WERI-Rb-1 (cell line): ENCODE measurements at regions not wholly inside any gene's neighbourhood (a gene's known extent, or its start where the extent isn't known, plus 50 kb on each side); places are given as distances from the start of the nearest gene placed in this dataset.

Experiments used
- DNase-seq: peaks from one replicate; pipeline ENCODE4 v3.0.0-alpha.2; 2020
- H3K27ac ChIP-seq: fragments of 250-450 bp; sonication (Bioruptor Pico); 2 replicates; pipeline ENCODE4 v1.5.1; 2020; ENCODE audit warnings: mild to moderate bottlenecking, moderate library complexity
- H3K27me3 ChIP-seq: fragments of 250-450 bp; sonication (Bioruptor Pico); 2 replicates; pipeline ENCODE4 v1.5.1; 2021; ENCODE audit warnings: mild to moderate bottlenecking, low read depth, moderate library complexity; ENCODE audit not compliant: insufficient read depth, severe bottlenecking
- H3K36me3 ChIP-seq: fragments of 250-450 bp; sonication (Bioruptor Pico); 2 replicates; pipeline ENCODE4 v1.5.1; 2020; ENCODE audit warnings: mild to moderate bottlenecking, moderate library complexity
- H3K4me3 ChIP-seq: 2 replicates; pipeline ENCODE4 v1.5.1; 2011; ENCODE audit warnings: low read depth, mild to moderate bottlenecking, control low read depth, low read length
- H3K9me3 ChIP-seq: fragments of 250-450 bp; sonication (Bioruptor Pico); 2 replicates; pipeline ENCODE4 v1.5.1; 2021; ENCODE audit warnings: mild to moderate bottlenecking, moderate library complexity; ENCODE audit not compliant: severe bottlenecking
- TF ChIP-seq, protein P1 (sequence below): IDR thresholded peaks from 2 replicates; pipeline ENCODE4 v1.5.1; 2011; ENCODE audit warnings: low read depth, mild to moderate bottlenecking, control low read depth, inconsistent platforms, low read length

DNA sequence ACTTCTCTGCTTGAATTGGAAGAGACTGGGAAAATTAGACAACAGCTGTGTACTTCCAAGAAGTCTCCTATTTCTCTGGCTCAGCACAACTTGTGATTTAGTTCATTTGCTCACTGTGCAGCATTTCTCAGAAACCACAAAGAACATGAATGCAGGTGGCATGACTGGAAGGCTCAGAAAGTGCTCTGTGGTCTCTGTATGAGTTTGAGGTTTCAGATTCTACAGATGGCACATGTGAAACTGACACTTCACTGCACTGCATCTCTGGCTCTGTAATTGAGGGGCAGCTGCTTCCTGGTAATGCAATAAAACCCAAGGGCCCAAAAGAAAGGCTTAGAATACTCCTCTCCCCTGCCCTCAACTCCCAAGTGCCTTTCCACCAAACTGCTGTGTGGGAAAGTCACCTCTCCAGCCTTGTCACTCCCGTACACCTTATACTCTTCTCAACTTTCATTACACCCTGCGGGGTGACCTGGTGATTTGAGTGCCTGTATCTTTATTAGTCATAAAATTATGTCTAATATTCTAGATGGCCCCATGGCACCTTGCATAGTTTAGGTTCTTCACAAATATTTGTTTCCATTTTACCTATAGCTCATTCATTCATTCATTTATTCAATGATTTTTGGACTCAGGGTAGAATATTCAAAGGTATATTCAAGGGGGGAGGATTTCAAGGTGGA is 82.5 kb downstream of the ESM1 start:
- no peaks in the 10 kb centered on the region for H3K36me3 ChIP-seq
- DNase-seq = no peak
- TF ChIP-seq, protein P1, sequence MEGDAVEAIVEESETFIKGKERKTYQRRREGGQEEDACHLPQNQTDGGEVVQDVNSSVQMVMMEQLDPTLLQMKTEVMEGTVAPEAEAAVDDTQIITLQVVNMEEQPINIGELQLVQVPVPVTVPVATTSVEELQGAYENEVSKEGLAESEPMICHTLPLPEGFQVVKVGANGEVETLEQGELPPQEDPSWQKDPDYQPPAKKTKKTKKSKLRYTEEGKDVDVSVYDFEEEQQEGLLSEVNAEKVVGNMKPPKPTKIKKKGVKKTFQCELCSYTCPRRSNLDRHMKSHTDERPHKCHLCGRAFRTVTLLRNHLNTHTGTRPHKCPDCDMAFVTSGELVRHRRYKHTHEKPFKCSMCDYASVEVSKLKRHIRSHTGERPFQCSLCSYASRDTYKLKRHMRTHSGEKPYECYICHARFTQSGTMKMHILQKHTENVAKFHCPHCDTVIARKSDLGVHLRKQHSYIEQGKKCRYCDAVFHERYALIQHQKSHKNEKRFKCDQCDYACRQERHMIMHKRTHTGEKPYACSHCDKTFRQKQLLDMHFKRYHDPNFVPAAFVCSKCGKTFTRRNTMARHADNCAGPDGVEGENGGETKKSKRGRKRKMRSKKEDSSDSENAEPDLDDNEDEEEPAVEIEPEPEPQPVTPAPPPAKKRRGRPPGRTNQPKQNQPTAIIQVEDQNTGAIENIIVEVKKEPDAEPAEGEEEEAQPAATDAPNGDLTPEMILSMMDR = no peak
- no peak overlapping the region for H3K27ac ChIP-seq
- H3K4me3 ChIP-seq = no peak overlapping the region
- peaks cover 15% of the 10 kb centered on the region for H3K27me3 ChIP-seq
- no peaks in the 10 kb centered on the region for H3K9me3 ChIP-seq

GRCh38 chr5:54900984-54901725 is 84.2 kb downstream of the ESM1 start:
- Histone ChIP-seq H3K27me3 (peaks cover under 1% of the 10 kb centered on the region), H3K4me3 (no peak overlapping the region), H3K9me3 (no peaks in the 10 kb centered on the region), H3K27ac (no peak overlapping the region), H3K36me3 (no peaks in the 10 kb centered on the region)
- TF ChIP-seq, protein P1 = no peak
- no peak for DNase-seq

- Histone ChIP-seq H3K9me3 (no peaks in the 10 kb centered on the region), H3K27ac (no peak overlapping the region), H3K27me3 (no peaks in the 10 kb centered on the region), H3K4me3 (no peak overlapping the region), H3K36me3 (no peaks in the 10 kb centered on the region)
- TF ChIP-seq, protein P1 = no peak
- DNase-seq = no peak
Measured at GRCh38 chr5:54897001-54897400, 88.4 kb downstream of the ESM1 start.

DNA sequence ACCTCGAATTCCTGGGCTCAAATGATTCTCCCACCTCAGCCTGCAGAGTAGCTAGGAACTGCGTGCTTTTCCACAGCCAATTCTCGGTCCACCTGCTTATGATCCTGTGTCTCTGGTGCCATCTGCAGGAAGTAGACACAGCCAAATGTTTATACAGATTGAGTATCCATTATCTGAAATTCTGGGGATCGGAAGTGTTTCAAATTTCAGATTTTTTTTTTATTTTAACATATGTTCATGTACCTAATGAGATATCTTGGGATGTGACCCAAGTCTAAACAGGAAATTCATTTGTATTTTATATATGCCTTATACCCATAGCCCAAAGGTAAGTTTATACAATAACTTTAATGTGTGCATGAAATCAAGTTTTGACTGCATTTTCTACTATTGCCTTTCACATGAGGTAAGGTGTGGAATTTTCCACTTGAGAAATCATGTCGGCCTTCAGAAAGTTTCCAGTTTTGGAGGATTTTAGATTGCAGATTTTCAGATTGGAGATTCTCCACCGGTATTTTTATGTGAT is 89.5 kb downstream of the ESM1 start:
- DNase-seq = peak; percentile 56
- H3K27ac ChIP-seq = no peak overlapping the region

GRCh38 chr5:54894957-54895815 is 90.2 kb downstream of the ESM1 start:
- DNase-seq = no peak
- Histone ChIP-seq H3K9me3 (no peaks in the 10 kb centered on the region), H3K27me3 (no peaks in the 10 kb centered on the region), H3K4me3 (no peak overlapping the region), H3K36me3 (no peaks in the 10 kb centered on the region), H3K27ac (no peak overlapping the region)
- TF ChIP-seq, protein P1 = no peak

More for the DNA sequence above, 89.5 kb downstream of the ESM1 start:
- Histone ChIP-seq H3K4me3 (no peak overlapping the region), H3K9me3 (no peaks in the 10 kb centered on the region), H3K27me3 (no peaks in the 10 kb centered on the region), H3K36me3 (no peaks in the 10 kb centered on the region)
- TF ChIP-seq, protein P1 = peak; percentile 50
